Activated CD4-positive, alpha-beta T cell treated with anti-CD3 and anti-CD28 coated beads, Interleukin-2, amount 10 ng/mL, durations not matched to agents 7 days and 5 days (primary cell): ENCODE measurements at regions not wholly inside any gene's neighbourhood (a gene's known extent, or its start where the extent isn't known, plus 50 kb on each side); places are given as distances from the start of the nearest gene placed in this dataset.
"Not testable (repeated sequence)": the region's sequence is repeated elsewhere in the genome, so short reads cannot be mapped to it uniquely, and the experiment has no call there.

Source experiments
- CTCF ChIA-PET: fragments of 350-600 bp; sonication (Branson Sonifier 250); formaldehyde crosslinking; loops from one replicate; lab custom pipeline; 2021; ENCODE audit warnings: antibody characterized with exemption; lab: Charles Lee
- POLR2A ChIA-PET: fragments of 350-600 bp; sonication (Branson Sonifier 250); formaldehyde crosslinking; loops from one replicate; lab custom pipeline; 2021; ENCODE audit warnings: antibody characterized with exemption; lab: Charles Lee
- DNase-seq: peaks from one replicate; pipeline ENCODE4 v3.0.0-alpha.2; 2020
- H3K27ac Mint-ChIP-seq: one replicate; pipeline ENCODE4 v1.8.0; 2021; ENCODE audit warnings: mild to moderate bottlenecking, moderate library complexity, mixed read lengths
- H3K27me3 Mint-ChIP-seq: one replicate; pipeline ENCODE4 v1.8.0; 2021; ENCODE audit warnings: mixed read lengths
- H3K36me3 Mint-ChIP-seq: one replicate; pipeline ENCODE4 v1.8.0; 2021; ENCODE audit warnings: low read depth, mixed read lengths
- H3K4me1 Mint-ChIP-seq: one replicate; pipeline ENCODE4 v1.8.0; 2021; ENCODE audit warnings: mixed read lengths
- H3K4me3 Mint-ChIP-seq: one replicate; pipeline ENCODE4 v1.8.0; 2021; ENCODE audit warnings: mild to moderate bottlenecking, moderate library complexity, mixed read lengths
- H3K9me3 Mint-ChIP-seq: one replicate; pipeline ENCODE4 v1.8.0; 2021; ENCODE audit warnings: mixed read lengths

DNA sequence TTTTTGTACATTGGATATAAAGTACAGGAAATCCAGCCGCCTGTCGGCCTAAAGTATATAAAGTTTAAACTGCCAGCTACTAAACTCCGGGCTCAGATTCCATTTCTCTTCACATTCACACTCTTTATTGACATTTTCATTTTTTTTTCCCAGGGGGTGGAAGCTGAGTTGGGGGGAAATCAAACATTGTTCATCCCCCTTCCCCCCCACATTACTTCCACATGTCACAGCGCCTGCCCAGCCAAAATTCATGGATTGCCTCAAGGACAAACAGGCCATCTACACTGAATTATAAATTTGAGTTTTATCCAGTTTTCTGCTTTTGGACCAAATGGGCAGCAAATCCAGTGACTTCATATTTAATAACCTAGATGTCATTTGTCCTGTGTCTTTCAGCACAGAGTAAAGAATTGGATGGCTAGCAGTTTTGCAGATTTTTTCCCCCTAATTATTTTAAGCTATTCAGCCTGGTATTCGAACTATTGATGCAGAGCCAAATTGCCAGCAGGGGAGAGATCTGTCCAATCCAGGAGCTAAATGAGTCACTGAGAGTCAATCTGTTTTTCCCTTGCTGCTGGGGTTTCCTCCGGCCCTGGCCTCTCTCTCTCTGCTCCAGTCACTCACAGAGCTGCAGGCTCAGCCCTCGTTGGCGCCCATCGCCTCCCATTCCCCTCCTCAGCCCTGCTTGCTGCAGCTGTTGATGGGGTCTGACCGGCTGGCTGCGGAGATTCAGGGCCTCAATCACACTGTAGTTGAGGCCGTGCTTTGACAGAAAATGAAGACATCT, 98.0 kb downstream of the LMO4 start:
- ChIA-PET POLR2A (no interaction called here), CTCF (no interaction called here)
- Mint-ChIP-seq H3K4me3 (no peak overlapping the region), H3K9me3 (no peaks in the 10 kb centered on the region), H3K27ac (no peak overlapping the region), H3K36me3 (no peaks in the 10 kb centered on the region), H3K27me3 (peaks cover 9% of the 10 kb centered on the region), H3K4me1 (no peaks in the 10 kb centered on the region)
- DNase-seq = no peak

DNA sequence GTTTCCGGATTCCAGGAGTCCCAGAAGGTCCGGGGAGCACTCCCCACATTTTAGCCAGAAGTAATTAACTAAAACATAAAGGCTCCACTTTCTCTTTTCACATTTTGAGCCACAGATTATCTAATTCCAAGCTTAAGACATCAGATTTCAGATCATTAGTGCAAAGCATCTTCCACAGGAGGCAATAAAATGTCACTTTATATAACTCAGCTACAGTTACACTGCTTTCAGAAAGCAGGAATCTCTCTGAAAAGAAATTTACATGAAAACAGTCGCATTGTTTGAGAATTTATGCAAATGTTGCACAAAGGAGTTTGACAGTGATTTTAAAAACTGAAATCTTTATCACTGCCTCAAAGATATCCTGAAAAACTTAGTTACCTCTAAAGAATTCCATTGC, 99.7 kb downstream of the LMO4 start:
- Mint-ChIP-seq H3K36me3 (no peaks in the 10 kb centered on the region), H3K27ac (no peak overlapping the region), H3K4me1 (no peaks in the 10 kb centered on the region), H3K27me3 (peaks cover 15% of the 10 kb centered on the region), H3K4me3 (no peak overlapping the region), H3K9me3 (no peaks in the 10 kb centered on the region)
- ChIA-PET CTCF (no interaction called here), POLR2A (no interaction called here)
- no peak for DNase-seq

- no peaks in the 10 kb centered on the region for H3K9me3 Mint-ChIP-seq
- H3K27me3 Mint-ChIP-seq = peaks cover 15% of the 10 kb centered on the region
- no peak overlapping the region for H3K4me3 Mint-ChIP-seq
- no peaks in the 10 kb centered on the region for H3K4me1 Mint-ChIP-seq
- DNase-seq = no peak
- H3K36me3 Mint-ChIP-seq = no peaks in the 10 kb centered on the region
- ChIA-PET CTCF (no interaction called here), POLR2A (no interaction called here)
- no peak overlapping the region for H3K27ac Mint-ChIP-seq
Measured at GRCh38 chr1:87428883-87429282, 100.2 kb downstream of the LMO4 start.

GRCh38 chr1:87432685-87433084, 104.0 kb downstream of the LMO4 start:
- ChIA-PET CTCF (no interaction called here), POLR2A (no interaction called here)
- no peaks in the 10 kb centered on the region for H3K36me3 Mint-ChIP-seq
- no peaks in the 10 kb centered on the region for H3K9me3 Mint-ChIP-seq
- peaks cover 19% of the 10 kb centered on the region for H3K27me3 Mint-ChIP-seq
- no peak for DNase-seq
- peaks cover 5% of the 10 kb centered on the region for H3K4me1 Mint-ChIP-seq
- no peak overlapping the region for H3K27ac Mint-ChIP-seq
- no peak overlapping the region for H3K4me3 Mint-ChIP-seq

DNA sequence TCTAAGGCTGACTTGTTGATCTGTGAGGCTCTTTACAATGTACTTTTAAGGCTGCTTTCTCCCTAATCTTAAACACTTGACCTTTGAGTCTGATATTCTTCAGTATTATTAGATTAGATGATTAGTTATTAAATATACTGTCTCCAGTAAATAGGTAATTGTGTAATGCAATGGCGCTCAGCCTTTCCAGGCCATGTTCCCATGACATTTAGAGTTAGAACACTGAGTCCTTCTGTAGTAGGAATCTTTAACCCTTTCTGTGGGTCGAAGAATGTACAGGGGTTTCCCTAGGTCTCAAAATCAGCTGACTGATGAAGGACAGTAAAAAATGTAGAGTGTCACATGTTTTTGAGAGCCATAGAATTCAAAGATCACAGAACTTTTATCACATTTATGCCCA, 104.4 kb downstream of the LMO4 start:
- peaks cover 20% of the 10 kb centered on the region for H3K27me3 Mint-ChIP-seq
- POLR2A ChIA-PET, DNase-seq, H3K4me3 Mint-ChIP-seq, H3K36me3 Mint-ChIP-seq, H3K4me1 Mint-ChIP-seq, CTCF ChIA-PET, H3K27ac Mint-ChIP-seq, H3K9me3 Mint-ChIP-seq: not testable (repeated sequence)

DNA sequence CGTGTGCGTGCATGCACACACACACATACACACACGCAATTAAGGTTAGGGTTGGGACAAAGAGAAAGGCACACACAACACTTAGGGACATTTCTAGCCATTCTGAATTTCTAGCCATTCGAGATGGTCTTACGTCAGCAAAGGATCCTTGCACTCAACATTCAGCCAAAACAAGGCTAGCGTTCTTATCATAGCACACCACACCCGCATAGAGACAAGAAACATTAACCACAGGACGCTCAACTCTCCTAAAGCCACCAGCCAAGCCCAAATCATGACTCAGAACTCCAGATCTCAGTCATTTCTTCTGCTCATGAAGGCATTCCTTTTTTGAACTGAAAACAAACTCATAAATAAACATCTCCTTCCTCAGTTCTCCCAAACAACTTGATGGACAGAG, 106.8 kb downstream of the LMO4 start:
- no peak overlapping the region for H3K27ac Mint-ChIP-seq
- no peaks in the 10 kb centered on the region for H3K9me3 Mint-ChIP-seq
- H3K4me3 Mint-ChIP-seq = no peak overlapping the region
- peaks cover 12% of the 10 kb centered on the region for H3K27me3 Mint-ChIP-seq
- peak; percentile 9 for DNase-seq
- POLR2A ChIA-PET = no interaction called here
- H3K4me1 Mint-ChIP-seq = peaks cover 5% of the 10 kb centered on the region
- H3K36me3 Mint-ChIP-seq = no peaks in the 10 kb centered on the region
- CTCF ChIA-PET = no interaction called here

GRCh38 chr1:87436115-87436514, 107.4 kb downstream of the LMO4 start:
- H3K27me3 Mint-ChIP-seq = peaks cover 12% of the 10 kb centered on the region
- POLR2A ChIA-PET, CTCF ChIA-PET, H3K27ac Mint-ChIP-seq, H3K4me3 Mint-ChIP-seq, H3K36me3 Mint-ChIP-seq, H3K9me3 Mint-ChIP-seq, DNase-seq, H3K4me1 Mint-ChIP-seq: not testable (repeated sequence)

GRCh38 chr1:87436534-87436933, 107.9 kb downstream of the LMO4 start:
- no peak overlapping the region for H3K27ac Mint-ChIP-seq
- H3K27me3 Mint-ChIP-seq = peaks cover 15% of the 10 kb centered on the region
- no peaks in the 10 kb centered on the region for H3K9me3 Mint-ChIP-seq
- DNase-seq = no peak
- no peaks in the 10 kb centered on the region for H3K36me3 Mint-ChIP-seq
- H3K4me1 Mint-ChIP-seq = peaks cover 5% of the 10 kb centered on the region
- ChIA-PET CTCF (no interaction called here), POLR2A (no interaction called here)
- no peak overlapping the region for H3K4me3 Mint-ChIP-seq

DNA sequence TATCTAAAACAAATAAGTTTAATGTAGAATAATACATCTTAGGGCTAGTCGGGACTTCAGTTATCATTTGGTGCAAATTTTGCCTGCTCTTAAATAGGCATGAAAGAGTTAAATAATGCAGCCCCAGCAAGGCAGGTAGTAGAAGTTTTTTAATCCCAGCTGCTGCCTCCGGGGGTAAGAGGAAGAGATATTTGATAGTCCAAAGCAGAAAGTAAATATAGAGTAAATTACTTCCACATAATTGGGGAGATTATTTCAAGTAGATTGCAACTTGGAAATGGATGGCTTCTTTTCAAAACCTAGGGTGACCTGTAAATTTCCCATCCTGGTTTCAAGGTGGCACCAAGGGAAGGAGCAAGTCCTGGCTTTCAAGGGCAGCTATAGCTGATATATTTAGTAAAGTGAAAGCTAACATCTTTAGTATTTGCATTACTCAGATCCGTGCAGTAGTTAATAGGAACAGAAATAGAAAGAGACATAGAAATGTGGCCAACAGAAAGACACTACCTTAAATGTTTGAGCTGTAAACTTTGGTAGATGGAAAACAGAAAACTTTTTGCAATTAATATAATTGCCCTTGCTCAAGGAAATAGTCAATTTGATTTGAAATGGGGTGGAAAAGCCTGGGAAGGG, 109.1 kb downstream of the LMO4 start:
- peaks cover 5% of the 10 kb centered on the region for H3K4me1 Mint-ChIP-seq
- ChIA-PET POLR2A (no interaction called here), CTCF (no interaction called here)
- H3K36me3 Mint-ChIP-seq = no peaks in the 10 kb centered on the region
- no peaks in the 10 kb centered on the region for H3K9me3 Mint-ChIP-seq
- no peak overlapping the region for H3K4me3 Mint-ChIP-seq
- no peak overlapping the region for H3K27ac Mint-ChIP-seq
- H3K27me3 Mint-ChIP-seq = peaks cover 10% of the 10 kb centered on the region
- DNase-seq = no peak

DNA sequence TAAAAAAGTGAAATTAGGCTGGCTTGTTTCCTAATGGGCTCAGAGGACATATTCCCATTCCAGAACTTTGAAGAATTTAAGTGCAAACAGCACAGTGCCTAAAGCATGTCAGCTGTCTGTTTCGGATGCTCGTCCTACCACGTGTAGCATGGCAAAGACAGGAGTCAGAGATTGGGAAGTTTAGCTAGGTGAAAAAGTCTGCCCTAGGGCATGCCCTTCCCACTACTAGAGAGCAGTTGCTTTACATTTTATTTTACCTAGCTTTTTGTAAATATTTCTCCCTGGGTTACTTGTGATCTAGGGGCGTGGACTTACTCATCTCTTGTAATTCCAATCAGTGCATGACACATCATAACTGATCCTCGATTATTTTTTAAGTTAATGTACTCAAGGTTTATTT, 111.1 kb downstream of the LMO4 start:
- DNase-seq = no peak
- Mint-ChIP-seq H3K36me3 (no peaks in the 10 kb centered on the region), H3K27ac (no peak overlapping the region), H3K27me3 (peaks cover 5% of the 10 kb centered on the region), H3K4me3 (no peak overlapping the region), H3K9me3 (peaks cover 9% of the 10 kb centered on the region), H3K4me1 (peaks cover 5% of the 10 kb centered on the region)
- ChIA-PET POLR2A (no interaction called here), CTCF (no interaction called here)

GRCh38 chr1:87449348-87449963, 120.8 kb downstream of the LMO4 start:
- CTCF ChIA-PET = no interaction called here
- Mint-ChIP-seq H3K27me3 (no peaks in the 10 kb centered on the region), H3K9me3 (peaks cover 3% of the 10 kb centered on the region), H3K4me3 (peak overlapping the region; percentile 31), H3K36me3 (no peaks in the 10 kb centered on the region), H3K27ac (peak overlapping the region; percentile 82), H3K4me1 (peaks cover 7% of the 10 kb centered on the region)
- DNase-seq = no peak
- POLR2A ChIA-PET = no interaction called here

GRCh38 chr1:87450136-87450535, 121.5 kb downstream of the LMO4 start:
- H3K27ac Mint-ChIP-seq = no peak overlapping the region
- ChIA-PET POLR2A (no interaction called here), CTCF (no interaction called here)
- H3K36me3 Mint-ChIP-seq = no peaks in the 10 kb centered on the region
- peaks cover 3% of the 10 kb centered on the region for H3K9me3 Mint-ChIP-seq
- no peak overlapping the region for H3K4me3 Mint-ChIP-seq
- peaks cover 7% of the 10 kb centered on the region for H3K4me1 Mint-ChIP-seq
- DNase-seq = no peak
- H3K27me3 Mint-ChIP-seq = no peaks in the 10 kb centered on the region

DNA sequence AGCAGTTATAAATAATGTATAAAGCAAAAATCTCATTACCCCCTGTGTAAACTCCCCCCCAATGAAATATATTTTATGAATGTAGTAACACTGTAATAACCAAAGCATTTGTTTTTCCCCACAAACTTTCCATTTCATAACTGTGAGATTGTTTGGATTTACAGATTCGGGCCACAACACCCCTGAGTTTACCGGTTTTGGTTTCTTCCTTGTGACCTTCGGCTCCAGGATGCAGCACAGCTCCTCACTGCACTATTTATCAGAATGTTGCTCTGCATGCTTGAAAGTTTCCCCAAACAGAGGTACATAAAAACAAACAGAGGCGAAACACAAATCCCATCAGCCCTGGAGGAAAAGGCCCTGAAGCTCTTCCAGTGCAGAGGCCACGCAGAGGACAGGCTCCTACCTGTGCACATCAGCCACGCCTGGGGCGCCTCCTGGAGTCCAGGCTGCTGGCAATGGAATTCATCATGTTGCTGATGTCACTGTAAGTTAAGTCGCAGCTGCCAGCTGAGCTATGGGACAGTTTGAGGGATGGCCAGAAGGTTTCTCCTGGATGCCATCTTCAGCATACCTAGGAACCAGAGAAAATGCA, 122.0 kb downstream of the LMO4 start:
- Mint-ChIP-seq H3K27me3 (no peaks in the 10 kb centered on the region), H3K36me3 (no peaks in the 10 kb centered on the region), H3K9me3 (peaks cover 3% of the 10 kb centered on the region), H3K4me3 (no peak overlapping the region), H3K4me1 (peaks cover 7% of the 10 kb centered on the region), H3K27ac (peak overlapping the region; percentile 41)
- DNase-seq = peak; percentile 9
- POLR2A ChIA-PET = no interaction called here
- CTCF ChIA-PET = interaction anchor here (1.3 kb wide), 1 partner anchor 27 kb away, joined by 3 read pairs; no protein-coding TSS in a partner anchor
